HepG2 (cell line): ENCODE measurements at regions not wholly inside any gene's neighbourhood (a gene's known extent, or its start where the extent isn't known, plus 50 kb on each side); places are given as distances from the start of the nearest gene placed in this dataset.

Experiments used
- ATAC-seq: fragments of 200-7000 bp; cut with Tn5 transposase; 3 replicates; pipeline ENCODE4 v1.9.1; 2020; ENCODE audit warnings: mild to moderate bottlenecking, moderate library complexity
- BruUV-seq: library from RNA; stranded (reverse); fragments of 400-500 nt; replicated peaks from 2 replicates; lab custom pipeline; 2021; lab: Mats Ljungman, UMichigan
- CTCF ChIA-PET: fragments of 300-600 bp; formaldehyde crosslinking; extraction: SDS; loops from one replicate; lab custom pipeline; 2021; ENCODE audit warnings: low total read pairs, inconsistent platforms, low intra/inter-chr PET ratio; lab: Yijun Ruan, JAX
- POLR2A ChIA-PET: fragments of 350-600 bp; sonication (Branson Sonifier 250); formaldehyde crosslinking; loops from one replicate; lab custom pipeline; 2020; ENCODE audit warnings: antibody characterized with exemption, inconsistent platforms; lab: Yijun Ruan, JAX
- DNase-seq: peaks from one replicate; pipeline ENCODE4 v3.0.0-alpha.2; 2015; ENCODE audit warnings: low spot score
- FAIRE-seq: peaks from 3 replicates; lab custom pipeline; 2011; peaks lifted over from hg19 to GRCh38; lab: Jason Lieb, UNC
- H2AFZ ChIP-seq: one replicate; pipeline ENCODE4 v1.6.1; 2011; ENCODE audit warnings: low read length, inconsistent platforms
- H3K27ac ChIP-seq: fragments of 300-600 bp; 3 replicates; pipeline ENCODE4 v1.8.0; 2011; ENCODE audit warnings: mixed run types, mild to moderate bottlenecking, mixed read lengths, low read length, inconsistent platforms; ENCODE audit not compliant: insufficient read depth; ENCODE audit errors: extremely low read length
- H3K27me3 ChIP-seq, 2 experiments: fragments of 200-600 bp in 1 of 2; 2 replicates in 1 of 2; 3 replicates in 1 of 2; pipeline versions ENCODE4 v1.6.0 to v1.8.0; 2011; ENCODE audit warnings: low read length in 2 of 2, mild to moderate bottlenecking in 2 of 2, moderate library complexity in 2 of 2, inconsistent platforms in 1 of 2; ENCODE audit not compliant: insufficient read depth in 2 of 2, control insufficient read depth in 1 of 2
- H3K36me3 ChIP-seq, 2 experiments: fragments of 200-600 bp in 1 of 2; replicated peaks in 1 of 2; 2 replicates in 1 of 2; 3 replicates in 1 of 2; pipeline versions ENCODE4 v1.5.1 to v1.8.0; 2011; ENCODE audit warnings: low read length in 2 of 2, inconsistent platforms in 1 of 2; ENCODE audit not compliant: insufficient read depth in 2 of 2, control insufficient read depth in 1 of 2
- H3K4me1 ChIP-seq: 2 replicates; pipeline ENCODE4 v1.5.1; 2012; ENCODE audit warnings: low read length, inconsistent platforms; ENCODE audit not compliant: insufficient read depth
- H3K4me2 ChIP-seq: 2 replicates; pipeline ENCODE4 v1.6.0; 2011; ENCODE audit warnings: low read depth, low read length, inconsistent platforms
- H3K4me3 ChIP-seq, 3 experiments: fragments of 200-600 bp in 1 of 3; sonication (generic), shearing (Covaris generic) in 1 of 3; replicated peaks in 1 of 3; 2 replicates each; pipeline ENCODE4 v1.5.1; 2011 to 2016; ENCODE audit warnings: low read length in 3 of 3, inconsistent platforms in 2 of 3, low read depth in 2 of 3, mild to moderate bottlenecking in 2 of 3, control low read depth in 1 of 3, mixed read lengths in 1 of 3; ENCODE audit not compliant: insufficient read depth in 1 of 3
- H3K79me2 ChIP-seq: one replicate; pipeline ENCODE4 v1.6.1; 2011; ENCODE audit warnings: low read length, inconsistent platforms; ENCODE audit not compliant: insufficient read depth
- H3K9ac ChIP-seq: 2 replicates; pipeline ENCODE4 v1.6.0; 2011; ENCODE audit warnings: mild to moderate bottlenecking, low read depth, low read length, inconsistent platforms; ENCODE audit not compliant: insufficient read depth
- H3K9me3 ChIP-seq: 2 replicates; pipeline ENCODE4 v1.5.1; 2012; ENCODE audit warnings: mild to moderate bottlenecking, low read length
- H4K20me1 ChIP-seq: 2 replicates; pipeline ENCODE4 v1.6.0; 2011; ENCODE audit warnings: inconsistent platforms, mild to moderate bottlenecking, low read length, moderate library complexity; ENCODE audit not compliant: insufficient read depth
- ARID2 ChIP-seq: sonication (generic); formaldehyde crosslinking; IDR thresholded peaks from 2 replicates; pipeline ENCODE4 v1.8.1; 2022; ENCODE audit warnings: mild to moderate bottlenecking, missing genetic modification reagents, borderline replicate concordance
- IRF1 ChIP-seq: sonication (generic); formaldehyde crosslinking; IDR thresholded peaks from 2 replicates; pipeline ENCODE4 v1.4.0; 2020; ENCODE audit warnings: low read depth, mild to moderate bottlenecking, missing genetic modification reagents
- MED8 ChIP-seq: sonication (generic); formaldehyde crosslinking; IDR thresholded peaks from 2 replicates; pipeline ENCODE4 v1.8.1; 2023; ENCODE audit warnings: mild to moderate bottlenecking, missing genetic modification reagents; ENCODE audit not compliant: insufficient replicate concordance
- RAD51 ChIP-seq: fragments of 450-650 bp; IDR thresholded peaks from 2 replicates; pipeline ENCODE4 v1.6.1; 2016; ENCODE audit warnings: borderline replicate concordance
- SPEN ChIP-seq: sonication (generic); formaldehyde crosslinking; IDR thresholded peaks from 2 replicates; pipeline ENCODE4 v1.5.1; 2020; ENCODE audit warnings: low read depth, mild to moderate bottlenecking, missing genetic modification reagents
- SYNCRIP ChIP-seq: fragments of 200-400 bp; formaldehyde crosslinking; IDR thresholded peaks from 2 replicates; pipeline ENCODE4 v1.6.1; 2018; ENCODE audit warnings: mild to moderate bottlenecking, low read depth, low read length; ENCODE audit not compliant: insufficient read depth
- TCF7 ChIP-seq: sonication (generic); IDR thresholded peaks from 2 replicates; pipeline ENCODE4 v1.6.1; 2016; ENCODE audit warnings: antibody characterized with exemption, low read depth
- ZNF232 ChIP-seq: sonication (generic); formaldehyde crosslinking; IDR thresholded peaks from 2 replicates; pipeline ENCODE4 v1.4.0; 2020; ENCODE audit warnings: missing genetic modification reagents, borderline replicate concordance
- WGBS: methylation state at CpG from one replicate; pipeline ENCODE4 v1.1.6; 2017; ENCODE audit warnings: low lambda C conversion rate; 5-methylcytosine and 5-hydroxymethylcytosine counted together
- in situ Hi-C: cut with HindIII; loops from 2 replicates; pipeline ENCODE4 v1.10.0; 2017; ENCODE audit warnings: low pct_unique_long_range_greater_than_20kb; ENCODE audit not compliant: extremely low pct_ligation_motif_present
- intact Hi-C: fragments of 100-400 bp; cut with micrococcal nuclease; formaldehyde crosslinking; loops from one replicate; pipeline ENCODE4 v1.10.0; 2022; ENCODE audit not compliant: unreplicated experiment
- TF ChIP-seq, protein P1 (sequence below): sonication (generic); formaldehyde crosslinking; IDR thresholded peaks from 2 replicates; pipeline ENCODE4 v1.5.0; 2020; ENCODE audit warnings: mild to moderate bottlenecking, missing genetic modification reagents
- TF ChIP-seq, protein P2 (sequence below): sonication (generic); formaldehyde crosslinking; IDR thresholded peaks from 2 replicates; pipeline ENCODE4 v1.8.0; 2022; ENCODE audit warnings: missing genetic modification reagents, low read depth, mild to moderate bottlenecking, borderline replicate concordance

DNA sequence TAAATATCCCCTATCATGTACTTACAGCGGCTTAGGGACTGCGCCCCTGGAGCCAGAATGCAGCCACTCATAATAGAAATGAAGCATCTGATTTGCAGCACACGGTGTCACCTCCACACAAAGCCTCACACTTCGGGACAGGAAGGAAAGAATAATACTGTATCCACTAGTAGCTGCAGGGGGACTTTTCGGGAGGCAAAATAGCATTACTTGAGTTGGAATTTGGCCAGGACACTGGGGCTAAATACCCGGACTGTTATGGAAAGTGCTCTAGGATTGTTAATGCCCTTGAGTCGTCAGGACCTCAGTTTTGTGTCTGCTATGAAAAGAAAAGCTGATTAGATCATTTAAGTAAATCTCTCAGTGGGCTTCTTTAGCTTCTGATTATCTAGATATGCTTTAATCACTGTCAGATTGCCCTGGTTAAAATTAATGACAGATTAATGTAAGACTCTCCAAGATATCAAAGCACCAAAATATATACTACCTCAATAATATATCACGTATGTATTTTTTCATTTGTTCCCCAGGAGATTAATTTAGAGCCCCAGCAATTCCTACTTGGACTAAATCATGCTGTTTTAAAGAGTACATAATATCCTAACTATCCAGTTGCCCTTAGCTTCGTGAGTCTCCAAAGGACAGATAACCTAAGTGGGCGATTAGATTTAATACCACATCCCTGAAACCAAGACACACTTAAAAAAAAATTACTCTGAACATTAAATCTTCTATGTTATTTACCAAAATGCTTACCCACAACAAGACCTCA lies 173.0 kb upstream of the NEBL start:
- no peak overlapping the region for H3K4me3 ChIP-seq
- ATAC-seq, result no peak
- in situ Hi-C loops, result no loop called here
- POLR2A ChIA-PET, result no interaction called here
- TF ChIP-seq IRF1, result no peak
- no peak for TF ChIP-seq SPEN (CRISPR knock-in tag)
- TF ChIP-seq TCF7, result no peak
- TF ChIP-seq, protein P1, sequence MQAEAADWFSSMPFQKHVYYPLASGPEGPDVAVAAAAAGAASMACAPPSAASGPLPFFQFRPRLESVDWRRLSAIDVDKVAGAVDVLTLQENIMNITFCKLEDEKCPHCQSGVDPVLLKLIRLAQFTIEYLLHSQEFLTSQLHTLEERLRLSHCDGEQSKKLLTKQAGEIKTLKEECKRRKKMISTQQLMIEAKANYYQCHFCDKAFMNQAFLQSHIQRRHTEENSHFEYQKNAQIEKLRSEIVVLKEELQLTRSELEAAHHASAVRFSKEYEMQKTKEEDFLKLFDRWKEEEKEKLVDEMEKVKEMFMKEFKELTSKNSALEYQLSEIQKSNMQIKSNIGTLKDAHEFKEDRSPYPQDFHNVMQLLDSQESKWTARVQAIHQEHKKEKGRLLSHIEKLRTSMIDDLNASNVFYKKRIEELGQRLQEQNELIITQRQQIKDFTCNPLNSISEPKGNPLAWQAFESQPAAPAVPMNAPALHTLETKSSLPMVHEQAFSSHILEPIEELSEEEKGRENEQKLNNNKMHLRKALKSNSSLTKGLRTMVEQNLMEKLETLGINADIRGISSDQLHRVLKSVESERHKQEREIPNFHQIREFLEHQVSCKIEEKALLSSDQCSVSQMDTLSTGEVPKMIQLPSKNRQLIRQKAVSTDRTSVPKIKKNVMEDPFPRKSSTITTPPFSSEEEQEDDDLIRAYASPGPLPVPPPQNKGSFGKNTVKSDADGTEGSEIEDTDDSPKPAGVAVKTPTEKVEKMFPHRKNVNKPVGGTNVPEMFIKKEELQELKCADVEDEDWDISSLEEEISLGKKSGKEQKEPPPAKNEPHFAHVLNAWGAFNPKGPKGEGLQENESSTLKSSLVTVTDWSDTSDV, result no peak
- no peak for TF ChIP-seq MED8 (CRISPR knock-in tag)
- TF ChIP-seq, protein P2, sequence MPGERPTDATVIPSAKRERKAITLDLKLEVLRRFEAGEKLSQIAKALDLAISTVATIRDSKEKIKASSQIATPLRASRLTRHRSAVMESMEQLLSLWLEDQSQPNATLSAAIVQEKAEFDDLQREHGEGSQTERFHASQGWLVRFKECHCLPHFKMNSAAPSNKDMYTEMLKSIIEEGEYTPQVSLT (CRISPR knock-in tag), result no peak
- TF ChIP-seq RAD51, result no peak
- no peak for TF ChIP-seq ARID2 (CRISPR knock-in tag)
- no peak for TF ChIP-seq SYNCRIP
- no peak for TF ChIP-seq ZNF232 (CRISPR knock-in tag)
- TF ChIP-seq, all 625 proteins: peak for 0
- CTCF ChIA-PET, result no interaction called here
- DNase-seq (no peak), FAIRE-seq (no peak)
- Histone ChIP-seq H3K79me2 (no peaks in the 10 kb centered on the region), H3K27me3 (peaks cover 0 to 16% of the 10 kb centered on the region in 2 experiments; a peak in 3 of 5 replicates), H3K9ac (no peak overlapping the region), H4K20me1 (no peaks in the 10 kb centered on the region), H3K4me1 (no peaks in the 10 kb centered on the region), H2AFZ (no peak overlapping the region), H3K27ac (no peak overlapping the region), H3K36me3 (no peaks in the 10 kb centered on the region), H3K4me2 (no peak overlapping the region), H3K9me3 (no peaks in the 10 kb centered on the region)
- intact Hi-C loops, result loop anchor here (10.0 kb wide), 1 partner anchor 425 kb away; no protein-coding TSS in a partner anchor
- no TSS peak for BruUV-seq
- WGBS, result 13% methylated on average over 10 of the region's 10 CpGs
